GM10248 (cell line): ENCODE measurements at regions not wholly inside any gene's neighbourhood (a gene's known extent, or its start where the extent isn't known, plus 50 kb on each side); places are given as distances from the start of the nearest gene placed in this dataset.

ENCODE experiments used
- CTCF ChIA-PET: fragments of 300-600 bp; sonication (Branson Sonifier 250); formaldehyde crosslinking; extraction: SDS; loops from one replicate; lab custom pipeline; 2021; ENCODE audit warnings: antibody characterized with exemption; lab: Yijun Ruan, JAX
- POLR2A ChIA-PET: fragments of 350-650 bp; sonication (Branson Sonifier 250); formaldehyde crosslinking; extraction: SDS; loops from one replicate; lab custom pipeline; 2020; ENCODE audit warnings: antibody characterized with exemption; lab: Yijun Ruan, JAX
- DNase-seq: peaks from one replicate; pipeline ENCODE4 v3.0.0; 2012; ENCODE audit errors: extremely low spot score
- TF ChIP-seq, protein P1 (sequence below): IDR thresholded peaks from 2 replicates; pipeline ENCODE4 v1.5.1; 2012; ENCODE audit warnings: mild to moderate bottlenecking, low read depth; ENCODE audit errors: extremely low read depth, missing control alignments, control extremely low read depth

GRCh38 chr4:152039691-152040090 lies 278.9 kb upstream of the GATB start:
- ChIA-PET CTCF (no interaction called here), POLR2A (no interaction called here)
- TF ChIP-seq, protein P1, sequence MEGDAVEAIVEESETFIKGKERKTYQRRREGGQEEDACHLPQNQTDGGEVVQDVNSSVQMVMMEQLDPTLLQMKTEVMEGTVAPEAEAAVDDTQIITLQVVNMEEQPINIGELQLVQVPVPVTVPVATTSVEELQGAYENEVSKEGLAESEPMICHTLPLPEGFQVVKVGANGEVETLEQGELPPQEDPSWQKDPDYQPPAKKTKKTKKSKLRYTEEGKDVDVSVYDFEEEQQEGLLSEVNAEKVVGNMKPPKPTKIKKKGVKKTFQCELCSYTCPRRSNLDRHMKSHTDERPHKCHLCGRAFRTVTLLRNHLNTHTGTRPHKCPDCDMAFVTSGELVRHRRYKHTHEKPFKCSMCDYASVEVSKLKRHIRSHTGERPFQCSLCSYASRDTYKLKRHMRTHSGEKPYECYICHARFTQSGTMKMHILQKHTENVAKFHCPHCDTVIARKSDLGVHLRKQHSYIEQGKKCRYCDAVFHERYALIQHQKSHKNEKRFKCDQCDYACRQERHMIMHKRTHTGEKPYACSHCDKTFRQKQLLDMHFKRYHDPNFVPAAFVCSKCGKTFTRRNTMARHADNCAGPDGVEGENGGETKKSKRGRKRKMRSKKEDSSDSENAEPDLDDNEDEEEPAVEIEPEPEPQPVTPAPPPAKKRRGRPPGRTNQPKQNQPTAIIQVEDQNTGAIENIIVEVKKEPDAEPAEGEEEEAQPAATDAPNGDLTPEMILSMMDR: no peak
- DNase-seq: no peak

- ChIA-PET POLR2A (no interaction called here), CTCF (no interaction called here)
- TF ChIP-seq, protein P1: no peak
- DNase-seq: no peak
Measured at GRCh38 chr4:152039023-152039481, 278.2 kb upstream of the GATB start.

GRCh38 chr4:152038238-152038637 lies 277.4 kb upstream of the GATB start:
- ChIA-PET CTCF (no interaction called here), POLR2A (no interaction called here)
- TF ChIP-seq, protein P1: no peak
- DNase-seq: no peak

DNA sequence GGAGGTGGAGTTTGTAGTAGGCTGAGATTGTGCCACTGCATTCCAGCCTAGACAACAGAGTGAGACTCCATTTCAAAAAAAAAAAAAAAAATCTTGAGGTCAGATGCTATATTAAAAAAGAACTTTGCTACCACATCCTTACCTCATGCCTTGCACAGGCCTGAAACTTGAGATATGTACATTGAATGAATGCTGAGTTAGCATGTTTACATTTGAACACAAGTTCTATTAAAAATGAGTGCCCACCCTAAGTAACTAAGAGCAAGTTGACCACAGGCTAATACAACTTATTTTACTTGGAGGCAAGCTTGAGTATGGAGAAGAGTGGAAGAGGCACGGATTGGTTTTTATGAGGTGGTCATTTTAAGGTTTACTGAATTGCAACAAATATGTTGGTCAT lies 276.6 kb upstream of the GATB start:
- DNase-seq: no peak
- POLR2A ChIA-PET: no interaction called here
- CTCF ChIA-PET: no interaction called here
- TF ChIP-seq, protein P1: no peak

DNA sequence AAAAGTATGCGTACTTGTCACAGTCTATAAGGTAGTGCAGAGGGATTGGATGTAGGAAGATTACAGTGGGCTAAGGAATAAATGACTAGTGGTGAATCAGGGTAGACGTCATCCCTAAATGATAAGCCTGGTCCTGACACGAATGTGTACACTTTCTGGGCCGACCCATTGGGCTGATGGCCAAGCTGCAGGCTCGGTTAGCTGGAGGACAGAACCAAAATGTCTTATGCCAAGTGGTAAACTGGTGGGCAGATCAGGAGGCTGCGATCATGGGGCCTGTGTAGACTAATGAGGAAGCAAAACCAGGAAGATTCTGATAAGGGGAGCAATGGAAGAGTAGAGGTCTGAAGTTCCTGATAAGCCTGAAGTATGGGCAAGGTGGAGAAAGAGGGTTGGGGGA lies 272.8 kb upstream of the GATB start:
- POLR2A ChIA-PET: no interaction called here
- no peak for DNase-seq
- CTCF ChIA-PET: interaction anchor here (3.4 kb wide), 1 partner anchor 12 kb away, joined by 10 read pairs; no protein-coding TSS in a partner anchor
- TF ChIP-seq, protein P1: no peak

DNA sequence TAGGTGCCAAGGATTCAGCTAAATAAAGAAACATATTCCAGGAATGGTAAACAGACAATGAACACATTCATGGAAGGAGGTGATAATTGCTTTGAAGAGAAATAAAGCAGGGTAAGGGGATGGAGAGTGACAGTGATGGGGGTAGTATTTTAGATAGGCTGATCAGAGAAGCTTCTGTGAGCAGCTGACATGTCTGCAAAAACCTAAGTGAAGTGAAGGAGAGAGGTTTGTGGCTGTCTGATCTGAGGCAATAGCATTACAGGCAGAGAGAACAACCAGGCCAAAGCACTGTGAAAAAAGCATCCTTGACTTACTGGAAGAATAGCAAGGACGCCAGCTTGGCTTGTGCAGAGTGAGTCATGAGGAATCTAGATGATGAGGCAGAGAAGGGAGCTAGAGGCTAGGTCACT lies 271.9 kb upstream of the GATB start:
- DNase-seq: no peak
- ChIA-PET CTCF (interaction anchor here (1.1 to 3.4 kb wide), 4 partner anchors 9 to 233 kb away, joined by 3 to 10 read pairs (median 4); no protein-coding TSS in a partner anchor), POLR2A (no interaction called here)
- TF ChIP-seq, protein P1: no peak

GRCh38 chr4:152029631-152030030 lies 268.8 kb upstream of the GATB start:
- CTCF ChIA-PET: interaction anchor here (0.9 to 1.0 kb wide), 2 partner anchors 17 to 91 kb away, joined by 3 read pairs; no protein-coding TSS in a partner anchor
- DNase-seq: no peak
- POLR2A ChIA-PET: no interaction called here

More at GRCh38 chr4:152029631-152030030, 268.8 kb upstream of the GATB start:
- TF ChIP-seq, protein P1: no peak
